GM12873 (cell line): ENCODE measurements at regions not wholly inside any gene's neighbourhood (a gene's known extent, or its start where the extent isn't known, plus 50 kb on each side); places are given as distances from the start of the nearest gene placed in this dataset.

ENCODE experiments used
- CTCF ChIP-seq: IDR thresholded peaks from 2 replicates; pipeline ENCODE4 v1.5.1; 2012; ENCODE audit warnings: low read depth, mild to moderate bottlenecking, moderate library complexity, low read length, control low read depth; ENCODE audit not compliant: insufficient read depth; ENCODE audit errors: missing control alignments

GRCh38 chr5:61806491-61807020 is 474.5 kb downstream of the ZSWIM6 start:
- TF ChIP-seq CTCF: no peak

GRCh38 chr5:61808091-61808490 is 476.0 kb downstream of the ZSWIM6 start:
- no peak for TF ChIP-seq CTCF

- TF ChIP-seq CTCF: no peak
Measured at GRCh38 chr5:61808909-61809308, 476.9 kb downstream of the ZSWIM6 start.

- TF ChIP-seq CTCF: no peak
Measured at GRCh38 chr5:61809651-61810050, 477.6 kb downstream of the ZSWIM6 start.

GRCh38 chr5:61811052-61811451 is 479.0 kb downstream of the ZSWIM6 start:
- TF ChIP-seq CTCF: no peak

GRCh38 chr5:61813361-61813760 is 481.3 kb downstream of the ZSWIM6 start:
- no peak for TF ChIP-seq CTCF

GRCh38 chr5:61815339-61815738 is 483.3 kb downstream of the ZSWIM6 start:
- no peak for TF ChIP-seq CTCF
